ENCODE measurements at regions not wholly inside any gene's neighbourhood (a gene's known extent, or its start where the extent isn't known, plus 50 kb on each side); places are given as distances from the start of the nearest gene placed in this dataset.

GRCh38 chr3:31378231-31378630 is 154.5 kb upstream of the STT3B start:
- FAIRE-seq (peak; percentile 46), DNase-seq (ENCODE audit: low read depth, low spot score) (no peak)
- Histone ChIP-seq H4K20me1 (ENCODE audit: control insufficient read depth, extremely low read depth, insufficient read depth, low read length) (no peaks in the 10 kb centered on the region), H3K4me1 (ENCODE audit: control insufficient read depth, extremely low read depth, insufficient read depth, low read length) (peaks cover 10% of the 10 kb centered on the region), H2AFZ (ENCODE audit: control insufficient read depth, low read length) (no peak overlapping the region), H3K9ac (ENCODE audit: control insufficient read depth, extremely low read depth, insufficient read depth, low read length) (no peak overlapping the region), H3K4me2 (ENCODE audit: control insufficient read depth, extremely low read depth, insufficient read depth, low read depth, low read length) (no peak overlapping the region), H3K79me2 (ENCODE audit: control insufficient read depth, insufficient read depth, low read length) (no peaks in the 10 kb centered on the region), H3K27ac (ENCODE audit: control insufficient read depth, insufficient read depth, low read length) (no peak overlapping the region), H3K27me3 (ENCODE audit: control insufficient read depth, extremely low read depth, insufficient read depth, low read length) (no peaks in the 10 kb centered on the region), H3K36me3 (ENCODE audit: control insufficient read depth in 2 of 2, extremely low read depth in 1 of 2, insufficient read depth in 2 of 2, low read length in 2 of 2) (no peaks in the 10 kb centered on the region), H3K9me1 (ENCODE audit: control insufficient read depth, extremely low read depth, insufficient read depth, low read length) (no peaks in the 10 kb centered on the region), H3K4me3 (ENCODE audit: control insufficient read depth in 2 of 3, extremely low read depth in 1 of 3, insufficient read depth in 2 of 3, low read depth in 1 of 3, low read length in 3 of 3) (no peak overlapping the region), H3K9me3 (ENCODE audit: control insufficient read depth, low read depth, low read length) (no peaks in the 10 kb centered on the region)
- TF ChIP-seq EZH2 (IDR thresholded peaks at IDR 0.05; ENCODE audit: low read length) (no peak), CTCF (optimal IDR thresholded peaks at IDR 0.05 in 1 of 3, IDR thresholded peaks at IDR 0.05 in 1 of 3, conservative IDR thresholded peaks at IDR 0.05 in 1 of 3; ENCODE audit: extremely low read depth in 1 of 3, insufficient read depth in 2 of 3, low read length in 3 of 3) (no peak)
- dilution Hi-C loops (cut with MboI; ENCODE audit: extremely low pct_ligation_motif_present, low sequenced_read_pairs), result no loop called here

- FAIRE-seq (no peak), DNase-seq (ENCODE audit: low read depth, low spot score) (no peak)
- H3K9ac ChIP-seq (ENCODE audit: control insufficient read depth, extremely low read depth, insufficient read depth, low read length), result no peak overlapping the region
- H3K27ac ChIP-seq (ENCODE audit: control insufficient read depth, insufficient read depth, low read length), result no peak overlapping the region
- no peak overlapping the region for H3K4me3 ChIP-seq (ENCODE audit: control insufficient read depth in 2 of 3, extremely low read depth in 1 of 3, insufficient read depth in 2 of 3, low read depth in 1 of 3, low read length in 3 of 3)
- no peaks in the 10 kb centered on the region for H3K36me3 ChIP-seq (ENCODE audit: control insufficient read depth in 2 of 2, extremely low read depth in 1 of 2, insufficient read depth in 2 of 2, low read length in 2 of 2)
- no peaks in the 10 kb centered on the region for H3K79me2 ChIP-seq (ENCODE audit: control insufficient read depth, insufficient read depth, low read length)
- H3K4me2 ChIP-seq (ENCODE audit: control insufficient read depth, extremely low read depth, insufficient read depth, low read depth, low read length), result no peak overlapping the region
- no peaks in the 10 kb centered on the region for H3K27me3 ChIP-seq (ENCODE audit: control insufficient read depth, extremely low read depth, insufficient read depth, low read length)
- H3K9me3 ChIP-seq (ENCODE audit: control insufficient read depth, low read depth, low read length), result no peaks in the 10 kb centered on the region
- no peak overlapping the region for H2AFZ ChIP-seq (ENCODE audit: control insufficient read depth, low read length)
- peaks cover 10% of the 10 kb centered on the region for H3K4me1 ChIP-seq (ENCODE audit: control insufficient read depth, extremely low read depth, insufficient read depth, low read length)
- dilution Hi-C loops (cut with MboI; ENCODE audit: extremely low pct_ligation_motif_present, low sequenced_read_pairs), result no loop called here
- H3K9me1 ChIP-seq (ENCODE audit: control insufficient read depth, extremely low read depth, insufficient read depth, low read length), result no peaks in the 10 kb centered on the region
- TF ChIP-seq EZH2 (IDR thresholded peaks at IDR 0.05; ENCODE audit: low read length) (no peak), CTCF (optimal IDR thresholded peaks at IDR 0.05 in 1 of 3, IDR thresholded peaks at IDR 0.05 in 1 of 3, conservative IDR thresholded peaks at IDR 0.05 in 1 of 3; ENCODE audit: extremely low read depth in 1 of 3, insufficient read depth in 2 of 3, low read length in 3 of 3) (no peak)
- H4K20me1 ChIP-seq (ENCODE audit: control insufficient read depth, extremely low read depth, insufficient read depth, low read length), result no peaks in the 10 kb centered on the region
Observed at GRCh38 chr3:31379598-31379997, 153.1 kb upstream of the STT3B start.

All from keratinocyte (primary cell).